Keratinocyte (primary cell): ENCODE measurements at regions not wholly inside any gene's neighbourhood (a gene's known extent, or its start where the extent isn't known, plus 50 kb on each side); places are given as distances from the start of the nearest gene placed in this dataset.

Experiments
- DNase-seq: peaks from one replicate; pipeline ENCODE4 v3.0.0-alpha.2; 2011; ENCODE audit warnings: low read depth, missing footprints, low spot score
- FAIRE-seq: peaks from 2 replicates; lab custom pipeline; 2011; peaks lifted over from hg19 to GRCh38; lab: Jason Lieb, UNC
- H2AFZ ChIP-seq: 2 replicates; pipeline ENCODE4 v1.6.0; 2012; ENCODE audit warnings: low read length, control low read depth, inconsistent platforms; ENCODE audit not compliant: control insufficient read depth
- H3K27ac ChIP-seq: 2 replicates; pipeline ENCODE4 v1.5.1; 2011; ENCODE audit warnings: low read length; ENCODE audit not compliant: control insufficient read depth, insufficient read depth
- H3K27me3 ChIP-seq: 3 replicates; pipeline ENCODE4 v1.6.0; 2011; ENCODE audit warnings: low read length; ENCODE audit not compliant: control insufficient read depth, insufficient read depth; ENCODE audit errors: extremely low read depth
- H3K36me3 ChIP-seq, 2 experiments: 2 replicates in 1 of 2; 3 replicates in 1 of 2; pipeline ENCODE4 v1.5.1; 2011; ENCODE audit warnings: low read length in 2 of 2, mild to moderate bottlenecking in 1 of 2; ENCODE audit not compliant: control insufficient read depth in 2 of 2, insufficient read depth in 2 of 2; ENCODE audit errors: extremely low read depth in 1 of 2
- H3K4me1 ChIP-seq: 3 replicates; pipeline ENCODE4 v1.5.1; 2011; ENCODE audit warnings: low read length; ENCODE audit not compliant: control insufficient read depth, insufficient read depth; ENCODE audit errors: extremely low read depth
- H3K4me2 ChIP-seq: 3 replicates; pipeline ENCODE4 v1.6.0; 2011; ENCODE audit warnings: low read depth, low read length; ENCODE audit not compliant: control insufficient read depth, insufficient read depth; ENCODE audit errors: extremely low read depth
- H3K4me3 ChIP-seq, 3 experiments: fragments of 200-600 bp in 1 of 3; sonication (generic) in 1 of 3; 2 replicates in 2 of 3; 3 replicates in 1 of 3; pipeline ENCODE4 v1.5.1; 2011 to 2016; ENCODE audit warnings: low read length in 3 of 3, mild to moderate bottlenecking in 3 of 3, control low read depth in 2 of 3, inconsistent platforms in 1 of 3, low read depth in 1 of 3, mixed read lengths in 1 of 3, mixed run types in 1 of 3, moderate library complexity in 1 of 3; ENCODE audit not compliant: control insufficient read depth in 2 of 3, insufficient read depth in 2 of 3; ENCODE audit errors: extremely low read depth in 1 of 3
- H3K79me2 ChIP-seq: 2 replicates; pipeline ENCODE4 v1.6.0; 2012; ENCODE audit warnings: low read length; ENCODE audit not compliant: control insufficient read depth, insufficient read depth
- H3K9ac ChIP-seq: 3 replicates; pipeline ENCODE4 v1.6.0; 2011; ENCODE audit warnings: low read length; ENCODE audit not compliant: control insufficient read depth, insufficient read depth; ENCODE audit errors: extremely low read depth
- H3K9me1 ChIP-seq: 3 replicates; pipeline ENCODE4 v1.6.0; 2011; ENCODE audit warnings: low read length; ENCODE audit not compliant: control insufficient read depth, insufficient read depth; ENCODE audit errors: extremely low read depth
- H3K9me3 ChIP-seq: 2 replicates; pipeline ENCODE4 v1.5.1; 2012; ENCODE audit warnings: low read depth, low read length; ENCODE audit not compliant: control insufficient read depth
- H4K20me1 ChIP-seq: 3 replicates; pipeline ENCODE4 v1.6.0; 2011; ENCODE audit warnings: low read length; ENCODE audit not compliant: control insufficient read depth, insufficient read depth; ENCODE audit errors: extremely low read depth
- CTCF ChIP-seq, 3 experiments: IDR thresholded peaks in 1 of 3; conservative IDR thresholded peaks in 1 of 3; optimal IDR thresholded peaks in 1 of 3; 2 replicates in 2 of 3; 3 replicates in 1 of 3; pipeline versions ENCODE3 to v1.5.1; 2011; ENCODE audit warnings: low read length in 3 of 3, mild to moderate bottlenecking in 3 of 3, moderate library complexity in 2 of 3, control low read depth in 1 of 3, inconsistent platforms in 1 of 3; ENCODE audit not compliant: insufficient read depth in 2 of 3; ENCODE audit errors: extremely low read depth in 1 of 3
- EZH2 ChIP-seq: IDR thresholded peaks from one replicate; pipeline ENCODE4 v1.6.1; 2012; ENCODE audit warnings: inconsistent platforms, mild to moderate bottlenecking, low read length, moderate library complexity
- dilution Hi-C: fragments of 300-500 bp; cut with MboI; formaldehyde crosslinking; loops from one replicate; pipeline ENCODE4 v1.7.0; 2020; ENCODE audit warnings: low sequenced_read_pairs; ENCODE audit not compliant: extremely low pct_ligation_motif_present

DNA sequence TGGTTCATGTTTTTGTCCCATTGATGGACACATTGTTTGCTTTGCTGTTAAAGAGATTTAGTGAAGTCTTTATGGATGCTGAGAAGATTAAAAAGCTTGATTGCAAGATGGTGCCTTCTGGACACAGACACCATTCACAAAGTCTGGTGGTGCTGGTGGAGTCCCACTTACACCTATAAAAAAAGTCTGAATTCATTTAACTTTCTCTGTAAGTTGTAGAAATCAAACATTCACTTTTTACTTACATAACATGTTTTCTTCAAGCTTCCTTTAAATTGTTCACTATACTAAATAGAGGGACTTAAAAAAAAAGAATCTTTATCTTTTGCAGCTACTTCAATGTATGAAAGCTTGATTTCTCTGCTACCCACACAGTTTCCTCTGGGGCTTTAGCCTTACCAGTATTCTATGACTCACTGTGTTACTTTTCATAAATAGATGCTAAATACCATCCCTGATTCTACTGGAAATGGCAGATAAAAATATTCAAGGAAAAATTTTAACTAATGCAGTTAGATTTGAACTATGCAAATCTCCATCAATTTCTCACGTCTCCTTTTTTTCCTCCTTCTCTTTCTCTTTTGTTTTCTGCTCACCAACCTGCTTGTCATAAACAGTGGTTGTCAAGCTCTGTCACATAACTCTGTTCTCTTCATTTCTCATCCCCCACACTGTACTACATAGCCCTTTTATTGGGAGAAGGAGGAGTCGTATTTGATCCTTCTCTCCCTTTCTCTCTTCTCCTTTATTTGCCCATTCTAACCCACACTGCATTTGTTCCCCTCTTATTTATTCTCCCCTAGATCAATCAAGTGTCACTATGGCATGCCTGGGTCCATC, 89.7 kb downstream of the FAM76B start:
- no peaks in the 10 kb centered on the region for H3K9me3 ChIP-seq
- H3K27ac ChIP-seq: no peak overlapping the region
- no peaks in the 10 kb centered on the region for H3K36me3 ChIP-seq
- no peak for DNase-seq
- H3K4me1 ChIP-seq: peaks cover 10% of the 10 kb centered on the region
- peak overlapping the region; percentile 29 for H3K4me2 ChIP-seq
- peak overlapping the region; percentile 65 for H2AFZ ChIP-seq
- no peaks in the 10 kb centered on the region for H3K79me2 ChIP-seq
- H3K9me1 ChIP-seq: no peaks in the 10 kb centered on the region
- no peaks in the 10 kb centered on the region for H3K27me3 ChIP-seq
- H4K20me1 ChIP-seq: no peaks in the 10 kb centered on the region
- H3K9ac ChIP-seq: no peak overlapping the region
- dilution Hi-C loops: no loop called here
- no peak overlapping the region for H3K4me3 ChIP-seq
- TF ChIP-seq CTCF (optimal IDR thresholded peaks at IDR 0.05 in 1 of 3, IDR thresholded peaks at IDR 0.05 in 1 of 3, conservative IDR thresholded peaks at IDR 0.05 in 1 of 3; ENCODE audit: extremely low read depth in 1 of 3, insufficient read depth in 2 of 3, low read length in 3 of 3) (no peak), EZH2 (no peak)
- no peak for FAIRE-seq

DNA sequence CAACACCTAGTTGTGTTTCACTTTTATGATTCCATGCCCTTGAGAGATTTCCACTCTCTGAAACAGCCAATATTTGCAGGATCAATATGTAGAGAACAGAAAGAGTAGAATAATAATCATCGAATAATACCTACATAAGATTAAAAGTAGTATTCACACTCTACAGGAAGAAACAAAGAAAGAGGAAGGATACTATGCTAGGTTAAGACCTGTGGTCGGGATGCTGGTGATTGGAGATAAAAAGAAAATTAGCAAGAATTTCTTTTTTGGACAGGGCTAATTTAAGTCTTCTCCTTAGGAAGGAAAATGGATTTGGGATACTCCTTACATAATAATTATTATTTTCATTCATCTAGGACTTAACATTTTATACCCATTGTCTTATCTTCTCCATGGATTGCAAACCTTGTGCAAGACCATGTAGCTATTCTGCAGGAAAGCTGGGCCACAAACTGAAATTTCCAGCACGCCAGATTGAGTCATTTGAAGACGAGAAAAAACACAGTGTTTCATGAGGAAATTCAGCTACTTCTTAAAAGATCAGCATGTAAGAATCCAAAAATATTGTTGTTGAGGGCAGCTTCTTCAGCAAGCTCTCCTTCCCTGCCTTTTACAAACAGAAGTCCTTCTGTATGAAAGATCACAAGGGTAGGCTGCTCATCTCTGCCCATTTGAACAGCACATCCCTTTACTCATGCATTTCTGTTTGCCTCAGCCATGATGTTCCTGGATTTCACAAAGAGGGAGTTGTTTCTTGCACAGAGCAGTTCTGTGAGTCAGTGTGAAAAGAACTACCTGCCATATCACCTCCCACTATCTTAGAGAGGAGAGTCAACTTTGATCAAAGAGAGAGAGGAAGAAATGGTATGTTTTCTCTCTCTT, 90.7 kb downstream of the FAM76B start:
- no peaks in the 10 kb centered on the region for H3K9me3 ChIP-seq
- H3K4me2 ChIP-seq: peak overlapping the region; percentile 29
- peak; percentile 55 for FAIRE-seq
- peak overlapping the region; percentile 65 for H2AFZ ChIP-seq
- H3K4me1 ChIP-seq: peaks cover 10% of the 10 kb centered on the region
- no peak for TF ChIP-seq CTCF (optimal IDR thresholded peaks at IDR 0.05 in 1 of 3, IDR thresholded peaks at IDR 0.05 in 1 of 3, conservative IDR thresholded peaks at IDR 0.05 in 1 of 3; ENCODE audit: extremely low read depth in 1 of 3, insufficient read depth in 2 of 3, low read length in 3 of 3)
- TF ChIP-seq EZH2: no peak
- H3K79me2 ChIP-seq: no peaks in the 10 kb centered on the region
- dilution Hi-C loops: no loop called here
- H3K36me3 ChIP-seq: no peaks in the 10 kb centered on the region
- H3K9me1 ChIP-seq: no peaks in the 10 kb centered on the region
- H3K27ac ChIP-seq: peak overlapping the region; percentile 1
- no peak overlapping the region for H3K4me3 ChIP-seq
- no peak overlapping the region for H3K9ac ChIP-seq
- H4K20me1 ChIP-seq: no peaks in the 10 kb centered on the region
- H3K27me3 ChIP-seq: no peaks in the 10 kb centered on the region
- no peak for DNase-seq
